ENCODE measurements at regions not wholly inside any gene's neighbourhood (a gene's known extent, or its start where the extent isn't known, plus 50 kb on each side); places are given as distances from the start of the nearest gene placed in this dataset.
"Not testable (repeated sequence)": the region's sequence is repeated elsewhere in the genome, so short reads cannot be mapped to it uniquely, and the experiment has no call there.

GRCh38 chr17:31798205-31798724, 60.8 kb downstream of the COPRS start:
- Mint-ChIP-seq H3K4me3 (no peak overlapping the region), H3K36me3 (ENCODE audit: low read depth) (no peaks in the 10 kb centered on the region), H3K9me3 (no peaks in the 10 kb centered on the region), H3K27me3 (ENCODE audit: low read depth) (peaks cover 7% of the 10 kb centered on the region), H3K27ac (no peak overlapping the region), H3K4me1 (peaks cover 6% of the 10 kb centered on the region)
- TF ChIP-seq CTCF (IDR thresholded peaks at IDR 0.05; ENCODE audit: unreplicated experiment in 3 of 3) = no peak

DNA sequence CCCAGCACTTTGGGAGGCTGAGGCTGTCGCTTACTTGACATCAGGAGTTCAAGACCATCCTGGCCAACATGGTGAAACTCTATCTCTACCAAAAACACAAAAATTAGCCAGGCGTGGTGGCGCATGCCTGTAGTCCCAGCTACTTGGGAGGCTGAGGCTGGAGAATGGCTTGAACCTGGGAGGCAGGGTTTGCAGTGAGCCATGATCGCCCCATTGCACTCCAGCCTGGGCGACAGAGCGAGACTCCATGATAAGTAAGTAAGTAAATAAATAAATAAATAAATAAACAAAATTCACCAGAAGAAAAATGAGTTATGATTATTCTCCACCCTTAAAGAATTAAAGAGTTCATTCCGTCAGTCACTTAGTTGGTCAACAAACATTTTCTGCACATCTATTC, 63.1 kb downstream of the COPRS start:
- not testable (repeated sequence) for H3K4me1 Mint-ChIP-seq; H3K4me3 Mint-ChIP-seq; H3K36me3 Mint-ChIP-seq (ENCODE audit: low read depth); H3K27me3 Mint-ChIP-seq (ENCODE audit: low read depth); H3K27ac Mint-ChIP-seq; H3K9me3 Mint-ChIP-seq

- Mint-ChIP-seq H3K36me3 (ENCODE audit: low read depth) (no peaks in the 10 kb centered on the region), H3K4me3 (no peak overlapping the region), H3K27ac (no peak overlapping the region), H3K9me3 (no peaks in the 10 kb centered on the region), H3K4me1 (peaks cover 6% of the 10 kb centered on the region), H3K27me3 (ENCODE audit: low read depth) (peaks cover 6% of the 10 kb centered on the region)
- TF ChIP-seq CTCF (IDR thresholded peaks at IDR 0.05; ENCODE audit: unreplicated experiment in 3 of 3) = no peak
Measured at GRCh38 chr17:31794111-31794510, 64.9 kb downstream of the COPRS start.

- H3K4me1 Mint-ChIP-seq; H3K36me3 Mint-ChIP-seq (ENCODE audit: low read depth); H3K9me3 Mint-ChIP-seq; H3K27me3 Mint-ChIP-seq (ENCODE audit: low read depth); H3K27ac Mint-ChIP-seq; H3K4me3 Mint-ChIP-seq: not testable (repeated sequence)
Measured at GRCh38 chr17:31793634-31794033, 65.4 kb downstream of the COPRS start.

DNA sequence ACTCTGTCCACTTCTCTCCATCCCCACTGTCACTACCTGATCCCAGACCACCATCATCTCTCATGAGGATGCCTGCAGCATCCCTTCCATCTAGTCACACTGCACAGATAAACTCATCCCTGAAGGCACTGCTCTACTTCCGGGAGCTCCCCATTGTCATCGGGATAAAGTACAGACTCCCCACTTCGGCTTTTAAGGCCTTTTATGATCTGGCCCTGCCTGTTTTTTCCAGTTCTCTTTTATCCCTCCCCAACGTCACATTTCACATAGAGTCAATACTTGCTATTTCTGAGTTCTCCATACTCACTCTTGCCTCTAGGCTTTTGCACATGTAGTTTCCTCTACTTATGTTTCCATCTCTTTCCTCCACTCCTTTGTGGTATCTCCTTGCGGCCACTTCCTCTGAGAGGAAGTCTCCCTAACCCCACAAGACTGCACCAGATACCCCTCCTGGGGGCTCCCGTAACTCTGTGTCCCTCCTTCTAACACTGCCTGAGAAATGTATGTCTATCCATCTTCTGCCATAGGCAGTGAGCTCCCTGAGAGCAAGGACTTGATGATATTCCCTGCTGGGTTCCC, 66.9 kb downstream of the COPRS start:
- Mint-ChIP-seq H3K36me3 (ENCODE audit: low read depth) (no peaks in the 10 kb centered on the region), H3K27me3 (ENCODE audit: low read depth) (peaks cover 11% of the 10 kb centered on the region), H3K4me1 (peaks cover 6% of the 10 kb centered on the region), H3K27ac (no peak overlapping the region), H3K9me3 (no peaks in the 10 kb centered on the region), H3K4me3 (no peak overlapping the region)
- no peak for TF ChIP-seq CTCF (IDR thresholded peaks at IDR 0.05; ENCODE audit: unreplicated experiment in 3 of 3)

DNA sequence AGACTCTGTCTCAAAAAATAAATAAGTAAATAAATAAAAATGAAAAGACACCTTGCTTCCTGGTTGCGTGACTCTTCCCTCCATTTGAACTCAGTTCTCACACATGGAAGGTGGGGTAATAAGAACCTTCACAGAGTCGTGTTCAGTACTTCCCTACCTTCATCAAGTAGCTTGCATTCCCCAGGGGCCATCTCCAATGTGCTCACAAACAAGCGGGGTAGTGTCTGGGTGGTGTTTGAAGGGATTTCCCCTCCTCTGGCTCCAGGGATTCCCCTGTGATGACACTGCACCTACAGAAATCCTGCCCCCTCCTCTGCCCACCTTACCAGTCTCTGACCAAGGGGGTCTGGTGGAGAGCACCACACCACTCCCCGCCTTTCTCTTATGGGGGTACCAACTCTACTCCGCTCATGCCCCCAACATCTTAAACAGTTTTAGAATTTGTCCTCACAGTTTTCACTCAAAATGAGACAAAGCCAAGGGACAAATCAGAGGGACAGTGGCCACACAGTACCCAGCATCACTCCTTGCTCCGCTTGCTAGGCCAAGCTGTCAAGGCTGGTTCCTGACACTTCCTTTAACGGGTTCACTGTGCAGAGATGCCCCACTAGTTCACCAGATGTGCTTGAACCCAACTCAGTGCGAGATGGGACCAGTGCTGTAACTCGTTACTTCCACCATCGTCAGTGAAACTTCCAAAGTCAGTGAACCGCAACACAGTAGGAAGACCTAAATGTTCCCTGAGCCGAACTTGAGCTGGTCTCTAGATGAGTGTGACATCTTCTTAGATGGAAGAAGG, 69.1 kb downstream of the COPRS start:
- Mint-ChIP-seq H3K36me3 (ENCODE audit: low read depth) (no peaks in the 10 kb centered on the region), H3K4me3 (no peak overlapping the region), H3K9me3 (no peaks in the 10 kb centered on the region), H3K4me1 (no peaks in the 10 kb centered on the region), H3K27me3 (ENCODE audit: low read depth) (peaks cover 11% of the 10 kb centered on the region), H3K27ac (no peak overlapping the region)
- no peak for TF ChIP-seq CTCF (IDR thresholded peaks at IDR 0.05; ENCODE audit: unreplicated experiment in 3 of 3)

- Mint-ChIP-seq H3K27ac (no peak overlapping the region), H3K36me3 (ENCODE audit: low read depth) (no peaks in the 10 kb centered on the region), H3K27me3 (ENCODE audit: low read depth) (peaks cover 11% of the 10 kb centered on the region), H3K9me3 (no peaks in the 10 kb centered on the region), H3K4me1 (no peaks in the 10 kb centered on the region), H3K4me3 (no peak overlapping the region)
- TF ChIP-seq CTCF (IDR thresholded peaks at IDR 0.05; ENCODE audit: unreplicated experiment in 3 of 3) = no peak
Measured at GRCh38 chr17:31788956-31789355, 70.1 kb downstream of the COPRS start.

All from nephron (organoid).